Gastrocnemius medialis (tissue), 4 donors: ENCODE measurements at regions not wholly inside any gene's neighbourhood (a gene's known extent, or its start where the extent isn't known, plus 50 kb on each side); places are given as distances from the start of the nearest gene placed in this dataset.

Experiments used
- ATAC-seq, 2 donors: fragments of 150-250 bp; one replicate each; pipeline ENCODE4 v1.9.1; 2016
- DNase-seq, 2 donors: peaks; one replicate each; pipeline ENCODE4 v3.0.0-alpha.2; 2019
- H3K27ac ChIP-seq, 4 donors: fragments of 200-600 bp; sonication (generic); 1 replicate in 1 of 4; 2 replicates in 3 of 4; pipeline ENCODE4 v1.5.1; 2016 to 2018; ENCODE audit warnings: mild to moderate bottlenecking in 2 of 4, moderate library complexity in 1 of 4
- H3K27me3 ChIP-seq, 3 donors: fragments of 200-600 bp; sonication (generic) in 2 of 3; 1 replicate in 1 of 3; 2 replicates in 2 of 3; pipeline versions ENCODE4 v1.5.1 to v1.6.0; 2016 to 2019; ENCODE audit warnings: mild to moderate bottlenecking in 1 of 3, moderate library complexity in 1 of 3
- H3K36me3 ChIP-seq, 2 donors: fragments of 200-600 bp; sonication (generic) in 1 of 2; one replicate each; pipeline ENCODE4 v1.5.1; 2017 to 2018
- H3K4me1 ChIP-seq, 2 donors: fragments of 200-600 bp; sonication (generic) in 1 of 2; one replicate each; pipeline ENCODE4 v1.5.1; 2016 to 2017; ENCODE audit warnings: mild to moderate bottlenecking in 2 of 2
- H3K4me3 ChIP-seq, 4 donors: fragments of 200-600 bp; sonication (generic) in 3 of 4; 1 replicate in 1 of 4; 2 replicates in 3 of 4; pipeline ENCODE4 v1.5.1; 2016 to 2019; ENCODE audit warnings: mild to moderate bottlenecking in 2 of 4
- H3K9me3 ChIP-seq, 3 donors: fragments of 200-600 bp; sonication (generic) in 2 of 3; 1 replicate in 1 of 3; 2 replicates in 2 of 3; pipeline ENCODE4 v1.5.1; 2016 to 2019
- CTCF ChIP-seq, 5 experiments: fragments of 450-650 bp in 3 of 5; fragments of 200-600 bp in 2 of 5; sonication (generic) in 2 of 5; IDR thresholded peaks in 4 of 5; conservative IDR thresholded peaks in 1 of 5; 1 replicate in 4 of 5; 2 replicates in 1 of 5; pipeline ENCODE4 v1.5.1; 2016 to 2019; ENCODE audit warnings: antibody characterized with exemption in 5 of 5, mild to moderate bottlenecking in 3 of 5, moderate library complexity in 3 of 5
- POLR2A ChIP-seq, 2 donors: fragments of 450-650 bp; IDR thresholded peaks; one replicate each; pipeline ENCODE4 v1.6.1; 2017; ENCODE audit warnings: antibody characterized with exemption in 2 of 2, mild to moderate bottlenecking in 2 of 2, moderate library complexity in 2 of 2
- in situ Hi-C, 4 donors: fragments of 200-750 bp; cut with MboI; loops; one replicate each; pipeline versions ENCODE4 v1.15.0 to v1.8.0; 2017; ENCODE audit warnings: low sequenced_read_pairs in 4 of 4
- intact Hi-C: fragments of 100-400 bp; cut with DNase I; formaldehyde crosslinking; loops from one replicate; pipeline ENCODE4 v1.15.1; 2023; ENCODE audit warnings: low total_unique reads

- intact Hi-C loops = no loop called here
- in situ Hi-C loops = no loop called here
- no peak for DNase-seq
Measured at GRCh38 chr2:144675731-144676130, 155.8 kb upstream of the ZEB2 start.

GRCh38 chr2:144675331-144675730 lies 155.4 kb upstream of the ZEB2 start:
- no peak overlapping the region for H3K4me3 ChIP-seq
- H3K27me3 ChIP-seq = no peaks in the 10 kb centered on the region
- H3K27ac ChIP-seq = no peak overlapping the region
- DNase-seq = no peak
- no peak for TF ChIP-seq POLR2A (IDR thresholded peaks at IDR 0.05)
- no peak for TF ChIP-seq CTCF (IDR thresholded peaks at IDR 0.05 in 4 of 5, conservative IDR thresholded peaks at IDR 0.05 in 1 of 5)
- H3K9me3 ChIP-seq = no peaks in the 10 kb centered on the region
- H3K36me3 ChIP-seq = no peaks in the 10 kb centered on the region
- no peak for ATAC-seq
- H3K4me1 ChIP-seq = no peaks in the 10 kb centered on the region
- intact Hi-C loops = no loop called here
- in situ Hi-C loops = no loop called here

More at GRCh38 chr2:144675731-144676130, 155.8 kb upstream of the ZEB2 start:
- Histone ChIP-seq H3K27me3 (no peaks in the 10 kb centered on the region), H3K4me3 (no peak overlapping the region), H3K36me3 (no peaks in the 10 kb centered on the region), H3K9me3 (no peaks in the 10 kb centered on the region), H3K27ac (no peak overlapping the region), H3K4me1 (no peaks in the 10 kb centered on the region)
- no peak for ATAC-seq
- no peak for TF ChIP-seq CTCF (IDR thresholded peaks at IDR 0.05 in 4 of 5, conservative IDR thresholded peaks at IDR 0.05 in 1 of 5)
- no peak for TF ChIP-seq POLR2A (IDR thresholded peaks at IDR 0.05)

- Histone ChIP-seq H3K27ac (no peak overlapping the region), H3K4me3 (no peak overlapping the region), H3K36me3 (no peaks in the 10 kb centered on the region), H3K4me1 (no peaks in the 10 kb centered on the region), H3K9me3 (no peaks in the 10 kb centered on the region), H3K27me3 (no peaks in the 10 kb centered on the region)
- TF ChIP-seq POLR2A (IDR thresholded peaks at IDR 0.05) (no peak), CTCF (IDR thresholded peaks at IDR 0.05 in 4 of 5, conservative IDR thresholded peaks at IDR 0.05 in 1 of 5) (no peak)
- in situ Hi-C loops = no loop called here
- DNase-seq (no peak), ATAC-seq (no peak)
- intact Hi-C loops = no loop called here
Measured at GRCh38 chr2:144674071-144674470, 154.2 kb upstream of the ZEB2 start.

GRCh38 chr2:144673456-144673855 lies 153.5 kb upstream of the ZEB2 start:
- H3K9me3 ChIP-seq = no peaks in the 10 kb centered on the region
- no peaks in the 10 kb centered on the region for H3K36me3 ChIP-seq
- ATAC-seq = no peak
- no peaks in the 10 kb centered on the region for H3K4me1 ChIP-seq
- H3K27ac ChIP-seq = no peak overlapping the region
- H3K4me3 ChIP-seq = no peak overlapping the region
- no peak for DNase-seq
- no peak for TF ChIP-seq CTCF (IDR thresholded peaks at IDR 0.05 in 4 of 5, conservative IDR thresholded peaks at IDR 0.05 in 1 of 5)
- TF ChIP-seq POLR2A (IDR thresholded peaks at IDR 0.05) = no peak
- H3K27me3 ChIP-seq = no peaks in the 10 kb centered on the region
- in situ Hi-C loops = no loop called here
- intact Hi-C loops = no loop called here

- intact Hi-C loops (no loop called here), in situ Hi-C loops (no loop called here)
- Histone ChIP-seq H3K4me1 (no peaks in the 10 kb centered on the region), H3K27me3 (no peaks in the 10 kb centered on the region), H3K27ac (no peak overlapping the region), H3K4me3 (no peak overlapping the region), H3K36me3 (no peaks in the 10 kb centered on the region), H3K9me3 (no peaks in the 10 kb centered on the region)
- no peak for DNase-seq
- peak in 1 of 2 donors; percentile 41 for ATAC-seq
- TF ChIP-seq POLR2A (IDR thresholded peaks at IDR 0.05) (no peak), CTCF (IDR thresholded peaks at IDR 0.05 in 4 of 5, conservative IDR thresholded peaks at IDR 0.05 in 1 of 5) (no peak)
Measured at GRCh38 chr2:144671695-144672455, 152.0 kb upstream of the ZEB2 start.
